ENCODE measurements at regions not wholly inside any gene's neighbourhood (a gene's known extent, or its start where the extent isn't known, plus 50 kb on each side); places are given as distances from the start of the nearest gene placed in this dataset.
"Not testable (repeated sequence)": the region's sequence is repeated elsewhere in the genome, so short reads cannot be mapped to it uniquely, and the experiment has no call there.

- Histone ChIP-seq H3K4me1 (ENCODE audit: insufficient read depth, low read length, poor library complexity, severe bottlenecking) (no peaks in the 10 kb centered on the region), H3K36me3 (ENCODE audit: insufficient read depth, low read length) (no peaks in the 10 kb centered on the region), H4K20me1 (ENCODE audit: insufficient read depth, low read length) (no peaks in the 10 kb centered on the region), H3K4me2 (ENCODE audit: low read length) (no peak overlapping the region), H3K4me3 (ENCODE audit: low read depth, low read length, poor library complexity, severe bottlenecking) (no peak overlapping the region), H3K79me2 (ENCODE audit: insufficient read depth, low read depth, low read length) (no peaks in the 10 kb centered on the region), H3K27ac (ENCODE audit: low read depth, low read length, poor library complexity, severe bottlenecking) (no peak overlapping the region), H3K9me3 (ENCODE audit: low read length) (no peaks in the 10 kb centered on the region), H2AFZ (ENCODE audit: low read length) (no peak overlapping the region), H3K9me2 (ENCODE audit: insufficient read depth, low read length) (no peaks in the 10 kb centered on the region)
- ChIA-PET CTCF (ENCODE audit: unreplicated experiment) (no interaction called here), POLR2A (no interaction called here)
- intact Hi-C loops (cut with micrococcal nuclease; ENCODE audit: unreplicated experiment) = no loop called here
- no peak for DNase-seq (ENCODE audit: low spot score)
- no peak for TF ChIP-seq CTCF (conservative IDR thresholded peaks at IDR 0.05; ENCODE audit: low read length)
- TF ChIP-seq EZH2phosphoT487 (IDR thresholded peaks at IDR 0.05; ENCODE audit: borderline replicate concordance, low read depth, low read length) = no peak
- BruUV-seq (replicated peaks) = no TSS peak
Measured at GRCh38 chr5:6548756-6549285, 84.0 kb downstream of the NSUN2 start.

DNA sequence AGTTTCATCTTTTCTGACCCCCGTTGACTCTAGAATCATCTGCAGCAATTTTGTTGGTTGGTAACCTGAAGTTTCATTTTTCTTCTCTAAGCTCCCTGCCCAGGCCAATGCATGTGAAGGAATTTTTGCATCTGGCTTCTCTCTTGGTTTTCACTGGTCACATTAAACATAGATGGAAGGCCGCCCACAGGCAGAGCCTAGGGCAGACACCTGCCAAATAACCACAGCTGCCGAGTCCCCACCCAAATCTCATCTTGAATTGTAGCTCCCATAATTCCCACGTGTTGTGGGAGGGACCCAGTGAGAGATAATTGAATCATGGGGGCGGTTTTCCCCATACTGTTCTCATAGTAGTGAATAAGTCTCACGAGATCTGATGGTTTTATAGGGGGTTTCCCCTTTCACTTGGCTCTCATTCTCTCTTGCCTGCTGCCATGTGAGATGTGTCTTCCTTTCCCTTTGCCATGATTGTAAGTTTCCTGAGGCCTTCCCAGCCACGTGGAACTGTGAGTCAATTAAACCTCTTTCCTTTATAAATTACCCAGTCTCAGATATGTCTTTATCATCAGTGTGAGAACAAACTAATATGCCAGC is 84.8 kb downstream of the NSUN2 start:
- H3K4me3 ChIP-seq (ENCODE audit: low read depth, low read length, poor library complexity, severe bottlenecking); H3K9me2 ChIP-seq (ENCODE audit: insufficient read depth, low read length); intact Hi-C loops (cut with micrococcal nuclease; ENCODE audit: unreplicated experiment); H3K4me2 ChIP-seq (ENCODE audit: low read length); CTCF ChIA-PET (ENCODE audit: unreplicated experiment); H2AFZ ChIP-seq (ENCODE audit: low read length); H4K20me1 ChIP-seq (ENCODE audit: insufficient read depth, low read length); BruUV-seq (replicated peaks); H3K27ac ChIP-seq (ENCODE audit: low read depth, low read length, poor library complexity, severe bottlenecking); H3K4me1 ChIP-seq (ENCODE audit: insufficient read depth, low read length, poor library complexity, severe bottlenecking); H3K36me3 ChIP-seq (ENCODE audit: insufficient read depth, low read length); DNase-seq (ENCODE audit: low spot score); H3K79me2 ChIP-seq (ENCODE audit: insufficient read depth, low read depth, low read length); H3K9me3 ChIP-seq (ENCODE audit: low read length): not testable (repeated sequence)
- POLR2A ChIA-PET = interaction anchor here (1.5 kb wide), 1 partner anchor 10 kb away, joined by 4 read pairs; no protein-coding TSS in a partner anchor

DNA sequence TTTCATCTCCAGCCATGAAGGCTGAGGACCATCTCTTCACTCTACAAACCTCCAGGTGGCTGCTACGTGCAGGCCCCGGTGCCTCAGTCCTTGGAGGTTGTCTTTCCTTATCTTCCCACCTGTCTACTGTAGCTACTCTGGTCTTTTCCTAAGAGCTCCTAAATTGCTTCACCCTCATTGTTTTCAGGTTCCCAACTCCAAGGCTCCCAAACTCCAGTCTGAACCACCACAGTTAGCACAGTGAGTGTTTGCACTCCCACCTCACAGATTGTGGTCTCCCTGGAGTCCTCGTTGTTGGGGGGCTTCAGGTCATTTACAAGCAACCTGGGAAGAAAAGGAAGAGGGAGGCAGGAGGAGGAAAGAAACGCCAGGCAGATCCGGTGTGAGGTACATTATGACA is 85.3 kb downstream of the NSUN2 start:
- Histone ChIP-seq H3K4me1 (ENCODE audit: insufficient read depth, low read length, poor library complexity, severe bottlenecking) (no peaks in the 10 kb centered on the region), H3K79me2 (ENCODE audit: insufficient read depth, low read depth, low read length) (no peaks in the 10 kb centered on the region), H3K4me2 (ENCODE audit: low read length) (no peak overlapping the region), H3K4me3 (ENCODE audit: low read depth, low read length, poor library complexity, severe bottlenecking) (no peak overlapping the region), H3K9me3 (ENCODE audit: low read length) (no peaks in the 10 kb centered on the region), H4K20me1 (ENCODE audit: insufficient read depth, low read length) (no peaks in the 10 kb centered on the region), H3K27ac (ENCODE audit: low read depth, low read length, poor library complexity, severe bottlenecking) (no peak overlapping the region), H3K36me3 (ENCODE audit: insufficient read depth, low read length) (no peaks in the 10 kb centered on the region), H2AFZ (ENCODE audit: low read length) (no peak overlapping the region), H3K9me2 (ENCODE audit: insufficient read depth, low read length) (no peaks in the 10 kb centered on the region)
- intact Hi-C loops (cut with micrococcal nuclease; ENCODE audit: unreplicated experiment) = no loop called here
- CTCF ChIA-PET (ENCODE audit: unreplicated experiment) = no interaction called here
- BruUV-seq (replicated peaks) = no TSS peak
- DNase-seq (ENCODE audit: low spot score) = no peak
- POLR2A ChIA-PET = interaction anchor here (1.5 kb wide), 1 partner anchor 9 kb away, joined by 4 read pairs; no protein-coding TSS in a partner anchor
- TF ChIP-seq CTCF (conservative IDR thresholded peaks at IDR 0.05; ENCODE audit: low read length) (no peak), EZH2phosphoT487 (IDR thresholded peaks at IDR 0.05; ENCODE audit: borderline replicate concordance, low read depth, low read length) (no peak)

Measured in OCI-LY7 (cell line).